Esophagus (tissue), 2 donors: ENCODE measurements at regions not wholly inside any gene's neighbourhood (a gene's known extent, or its start where the extent isn't known, plus 50 kb on each side); places are given as distances from the start of the nearest gene placed in this dataset.

Experiments used
- H3K27ac ChIP-seq, 2 donors: one replicate each; pipeline ENCODE4 v1.5.1; 2013; ENCODE audit warnings: low read depth in 2 of 2, mild to moderate bottlenecking in 2 of 2, inconsistent platforms in 1 of 2, low read length in 1 of 2, moderate library complexity in 1 of 2
- H3K27me3 ChIP-seq, 2 donors: one replicate each; pipeline ENCODE4 v1.6.1; 2013; ENCODE audit warnings: low read length in 2 of 2, control low read depth in 1 of 2, mild to moderate bottlenecking in 1 of 2; ENCODE audit not compliant: insufficient read depth in 2 of 2, control insufficient read depth in 1 of 2
- H3K36me3 ChIP-seq, 2 donors: one replicate each; pipeline ENCODE4 v1.6.1; 2013; ENCODE audit warnings: low read length in 1 of 2; ENCODE audit not compliant: control insufficient read depth in 2 of 2, insufficient read depth in 2 of 2
- H3K4me1 ChIP-seq, 2 donors: one replicate each; pipeline ENCODE4 v1.6.1; 2013; ENCODE audit warnings: low read length in 1 of 2; ENCODE audit not compliant: control insufficient read depth in 2 of 2, insufficient read depth in 2 of 2
- H3K4me3 ChIP-seq, 2 donors: one replicate each; pipeline ENCODE4 v1.5.1; 2013; ENCODE audit warnings: low read length in 2 of 2, mild to moderate bottlenecking in 2 of 2, low read depth in 1 of 2, moderate library complexity in 1 of 2
- H3K9me3 ChIP-seq, 2 donors: one replicate each; pipeline ENCODE4 v1.6.1; 2013; ENCODE audit warnings: mild to moderate bottlenecking in 2 of 2, low read depth in 1 of 2, low read length in 1 of 2, moderate library complexity in 1 of 2; ENCODE audit not compliant: control insufficient read depth in 2 of 2, insufficient read depth in 1 of 2
- WGBS, 2 donors: extraction: QIAGEN DNeasy Blood & Tissue Kit; methylation state at CpG; one replicate each; pipeline ENCODE4 v1.1.7; 2013; 5-methylcytosine and 5-hydroxymethylcytosine counted together
- donor health status: healthy with polysubstance abuse.
- donor health status: Bipolar disorder and iron deficiency.

DNA sequence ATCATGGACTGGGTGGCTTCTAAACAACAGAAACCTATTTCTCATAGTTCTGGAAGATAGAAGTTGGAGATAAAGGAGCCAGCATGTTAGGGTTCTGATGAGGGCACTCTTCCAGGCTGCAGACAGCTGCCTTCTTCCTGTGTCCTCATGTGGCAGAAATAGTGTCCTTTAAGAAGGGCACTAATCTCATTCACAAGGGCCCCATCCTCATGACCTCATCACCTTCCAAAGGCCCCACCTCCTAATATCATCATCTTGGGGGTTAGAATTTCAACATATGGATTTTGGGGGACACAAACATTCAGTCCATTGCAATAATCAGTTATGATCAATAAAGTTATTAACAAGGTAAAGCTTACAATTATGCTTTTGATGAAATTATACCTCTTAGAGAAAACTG is 130.8 kb upstream of the SLC22A23 start:
- H3K36me3 ChIP-seq: no peaks in the 10 kb centered on the region
- H3K9me3 ChIP-seq: no peaks in the 10 kb centered on the region
- H3K4me3 ChIP-seq: no peak overlapping the region
- no peaks in the 10 kb centered on the region for H3K27me3 ChIP-seq
- no peak overlapping the region for H3K27ac ChIP-seq
- peaks cover 0 to 1% of the 10 kb centered on the region in 2 donors for H3K4me1 ChIP-seq

GRCh38 chr6:3585320-3585935 is 128.6 kb upstream of the SLC22A23 start:
- WGBS, 2 donors: 69 to 72% methylated on average over 5 of the region's 5 CpGs
- H3K27ac ChIP-seq: no peak overlapping the region
- H3K4me3 ChIP-seq: no peak overlapping the region
- no peaks in the 10 kb centered on the region for H3K4me1 ChIP-seq
- H3K9me3 ChIP-seq: no peaks in the 10 kb centered on the region
- no peaks in the 10 kb centered on the region for H3K36me3 ChIP-seq
- H3K27me3 ChIP-seq: no peaks in the 10 kb centered on the region

- H3K27ac ChIP-seq: no peak overlapping the region
- no peak overlapping the region for H3K4me3 ChIP-seq
- WGBS, 2 donors: 58 to 74% methylated on average over 4 of the region's 4 CpGs
- H3K27me3 ChIP-seq: no peaks in the 10 kb centered on the region
- H3K9me3 ChIP-seq: no peaks in the 10 kb centered on the region
- no peaks in the 10 kb centered on the region for H3K36me3 ChIP-seq
- H3K4me1 ChIP-seq: no peaks in the 10 kb centered on the region
Observed at GRCh38 chr6:3584606-3585005, 127.8 kb upstream of the SLC22A23 start.

DNA sequence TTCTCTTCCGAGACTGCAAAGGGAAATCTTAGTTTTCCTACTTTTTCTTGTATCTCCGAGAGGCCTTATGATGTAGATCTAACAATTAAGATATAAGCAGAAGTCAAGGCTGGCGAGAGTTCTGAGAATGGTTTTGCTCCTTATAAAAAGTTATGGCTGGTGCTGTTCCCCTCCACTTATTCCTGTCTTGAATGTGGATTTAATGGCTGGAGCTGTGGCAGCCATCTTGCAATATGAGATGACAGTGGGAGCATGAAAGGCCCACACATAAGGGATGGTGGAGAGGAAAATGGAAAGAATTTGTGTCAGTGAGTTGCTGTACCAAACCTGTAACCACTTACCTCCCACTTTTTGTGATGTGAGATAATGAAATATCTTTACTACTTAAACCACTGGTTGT is 124.6 kb upstream of the SLC22A23 start:
- Histone ChIP-seq H3K27ac (no peak overlapping the region), H3K9me3 (no peaks in the 10 kb centered on the region), H3K4me1 (peaks cover 0 to 2% of the 10 kb centered on the region in 2 donors), H3K36me3 (no peaks in the 10 kb centered on the region), H3K4me3 (no peak overlapping the region), H3K27me3 (no peaks in the 10 kb centered on the region)
- 94 to 96% methylated on average over 3 of the region's 3 CpGs for WGBS, 2 donors

DNA sequence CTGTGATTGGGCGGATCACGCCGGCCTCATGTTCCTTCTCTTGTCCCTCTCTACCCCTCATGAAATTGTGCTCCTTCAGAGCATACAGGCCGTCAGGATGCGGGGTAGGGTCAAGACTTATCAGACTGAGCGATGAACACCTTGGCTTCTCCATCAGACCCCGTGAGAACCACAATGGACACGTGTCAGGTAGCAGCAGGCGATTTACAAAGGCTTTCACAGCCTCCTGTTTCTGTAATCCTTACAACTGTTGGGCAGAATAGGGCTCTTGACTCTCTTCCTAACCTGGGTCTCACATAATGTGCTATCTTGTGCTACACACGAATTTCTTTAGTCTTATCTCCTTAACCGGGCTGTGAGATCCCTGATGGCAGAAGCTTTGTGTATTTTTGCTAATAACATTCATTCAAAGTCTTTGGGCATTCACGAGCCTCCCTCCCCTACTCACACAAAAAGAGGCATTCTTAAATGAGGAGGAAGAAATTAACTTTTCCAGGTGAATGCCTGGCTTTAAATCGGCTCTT is 122.9 kb upstream of the SLC22A23 start:
- no peak overlapping the region for H3K27ac ChIP-seq
- H3K27me3 ChIP-seq: no peaks in the 10 kb centered on the region
- no peak overlapping the region for H3K4me3 ChIP-seq
- WGBS, 2 donors: 75 to 83% methylated on average over 13 of the region's 13 CpGs
- H3K9me3 ChIP-seq: no peaks in the 10 kb centered on the region
- H3K36me3 ChIP-seq: no peaks in the 10 kb centered on the region
- H3K4me1 ChIP-seq: peaks cover 0 to 2% of the 10 kb centered on the region in 2 donors

GRCh38 chr6:3578981-3579380 is 122.1 kb upstream of the SLC22A23 start:
- 75 to 92% methylated on average over 4 of the region's 4 CpGs for WGBS, 2 donors
- Histone ChIP-seq H3K9me3 (peaks cover 0 to 1% of the 10 kb centered on the region in 2 donors), H3K4me3 (no peak overlapping the region), H3K4me1 (peaks cover 0 to 2% of the 10 kb centered on the region in 2 donors), H3K27ac (no peak overlapping the region), H3K27me3 (no peaks in the 10 kb centered on the region), H3K36me3 (no peaks in the 10 kb centered on the region)

- H3K27ac ChIP-seq: no peak overlapping the region
- peaks cover 0 to 1% of the 10 kb centered on the region in 2 donors for H3K9me3 ChIP-seq
- H3K36me3 ChIP-seq: no peaks in the 10 kb centered on the region
- no peaks in the 10 kb centered on the region for H3K27me3 ChIP-seq
- H3K4me1 ChIP-seq: peaks cover 0 to 2% of the 10 kb centered on the region in 2 donors
- H3K4me3 ChIP-seq: no peak overlapping the region
- 82 to 84% methylated on average over 7 of the region's 7 CpGs for WGBS, 2 donors
Observed at GRCh38 chr6:3577517-3577916, 120.7 kb upstream of the SLC22A23 start.

DNA sequence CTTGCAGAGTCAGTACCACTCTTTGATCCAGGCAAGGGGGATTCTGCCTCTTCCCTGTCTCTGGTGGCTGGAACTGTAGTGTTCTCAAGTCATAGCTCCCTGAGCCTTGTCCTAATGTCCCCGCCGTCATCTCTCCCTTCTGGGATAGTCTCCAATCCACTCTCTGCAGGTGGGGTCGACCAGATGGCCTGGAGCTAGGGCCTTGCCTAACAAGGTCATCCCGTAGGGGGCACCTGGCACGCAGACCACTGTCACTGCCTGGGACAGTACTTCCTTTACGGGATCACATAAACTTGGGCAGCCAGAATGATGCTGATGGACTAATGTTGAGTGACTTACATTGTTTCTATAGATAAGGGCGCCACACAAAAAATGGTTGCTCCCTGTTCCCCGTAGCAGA is 118.9 kb upstream of the SLC22A23 start:
- 84 to 85% methylated on average over 8 of the region's 8 CpGs for WGBS, 2 donors
- Histone ChIP-seq H3K36me3 (no peaks in the 10 kb centered on the region), H3K9me3 (peaks cover 0 to 1% of the 10 kb centered on the region in 2 donors), H3K27ac (no peak overlapping the region), H3K4me1 (peaks cover 0 to 2% of the 10 kb centered on the region in 2 donors), H3K4me3 (no peak overlapping the region), H3K27me3 (no peaks in the 10 kb centered on the region)

DNA sequence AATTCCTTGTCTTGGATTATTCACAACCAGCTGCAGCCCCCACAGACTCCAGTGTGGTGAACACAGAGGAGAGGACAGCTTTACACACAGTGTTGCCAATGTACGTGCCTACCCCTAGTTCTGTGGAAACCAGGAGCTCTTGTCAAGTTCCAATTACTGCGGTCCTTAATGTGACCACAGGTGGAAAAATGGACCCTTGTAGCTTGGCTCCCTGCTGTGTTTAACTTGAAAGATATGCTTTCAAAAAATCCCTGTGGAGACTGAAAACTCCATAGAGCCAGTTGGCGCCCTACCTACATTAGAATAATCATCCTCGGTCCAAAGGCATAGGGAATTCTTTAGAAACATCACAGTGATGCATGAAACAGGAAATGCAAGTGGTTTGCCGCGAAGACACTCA is 118.3 kb upstream of the SLC22A23 start:
- Histone ChIP-seq H3K27me3 (no peaks in the 10 kb centered on the region), H3K27ac (no peak overlapping the region), H3K9me3 (peaks cover 0 to 1% of the 10 kb centered on the region in 2 donors), H3K36me3 (no peaks in the 10 kb centered on the region), H3K4me3 (no peak overlapping the region), H3K4me1 (peaks cover 0 to 2% of the 10 kb centered on the region in 2 donors)
- 86 to 88% methylated on average over 6 of the region's 6 CpGs for WGBS, 2 donors

DNA sequence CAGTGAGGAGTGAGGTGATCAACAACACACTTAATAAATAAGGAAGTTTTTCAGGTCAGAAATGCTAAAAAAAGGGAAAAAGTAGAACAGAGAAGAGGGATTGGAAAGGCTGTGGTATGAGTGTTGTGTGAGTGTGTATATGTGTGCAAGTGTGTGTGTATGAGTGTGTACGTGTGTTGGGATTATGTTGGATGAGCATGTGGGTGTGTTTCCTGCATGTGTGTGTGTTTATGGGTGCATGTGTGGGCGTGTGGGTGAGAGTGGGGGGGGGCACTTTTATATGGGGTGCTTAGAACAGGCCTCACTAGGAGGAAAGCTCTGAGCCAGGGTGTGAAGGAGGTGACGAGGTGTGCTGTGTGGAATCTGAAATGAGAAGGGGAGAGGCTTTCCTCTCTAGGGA is 116.8 kb upstream of the SLC22A23 start:
- no peak overlapping the region for H3K4me3 ChIP-seq
- no peaks in the 10 kb centered on the region for H3K36me3 ChIP-seq
- H3K9me3 ChIP-seq: peaks cover 0 to 1% of the 10 kb centered on the region in 2 donors
- WGBS, 2 donors: 63 to 65% methylated on average over 3 of the region's 3 CpGs
- H3K27ac ChIP-seq: no peak overlapping the region
- no peaks in the 10 kb centered on the region for H3K27me3 ChIP-seq
- peaks cover 0 to 2% of the 10 kb centered on the region in 2 donors for H3K4me1 ChIP-seq
